Smooth muscle cell (in vitro differentiated cells): ENCODE measurements at regions not wholly inside any gene's neighbourhood (a gene's known extent, or its start where the extent isn't known, plus 50 kb on each side); places are given as distances from the start of the nearest gene placed in this dataset.

ENCODE experiments used
- DNase-seq: peaks from one replicate; lab custom pipeline; 2025; ENCODE audit not compliant: unreplicated experiment; lab: John Stamatoyannopoulos, UW
- H2AFZ ChIP-seq: fragments of 200-600 bp; sonication (generic); 2 replicates; pipeline ENCODE4 v1.6.0; 2016; ENCODE audit warnings: antibody characterized with exemption, low read depth, mild to moderate bottlenecking
- H3F3A ChIP-seq: fragments of 200-600 bp; sonication (generic); 2 replicates; pipeline ENCODE4 v1.6.0; 2017; ENCODE audit warnings: antibody characterized with exemption, low read depth
- H3K27ac ChIP-seq: fragments of 200-600 bp; sonication (generic); 2 replicates; pipeline ENCODE4 v1.5.1; 2016; ENCODE audit warnings: low read depth, mild to moderate bottlenecking
- H3K27me3 ChIP-seq: fragments of 200-600 bp; sonication (generic); 2 replicates; pipeline ENCODE4 v1.6.1; 2016; ENCODE audit warnings: low read depth, mild to moderate bottlenecking
- H3K36me3 ChIP-seq: fragments of 200-600 bp; sonication (generic); 2 replicates; pipeline ENCODE4 v1.5.1; 2016; ENCODE audit warnings: low read depth
- H3K4me1 ChIP-seq: fragments of 200-600 bp; sonication (generic); 2 replicates; pipeline ENCODE4 v1.5.1; 2016; ENCODE audit warnings: low read depth
- H3K4me2 ChIP-seq: fragments of 200-600 bp; sonication (generic); 2 replicates; pipeline ENCODE4 v1.6.0; 2016; ENCODE audit warnings: mild to moderate bottlenecking
- H3K4me3 ChIP-seq: fragments of 200-600 bp; sonication (generic); 2 replicates; pipeline ENCODE4 v1.5.1; 2016; ENCODE audit warnings: mild to moderate bottlenecking
- H3K79me2 ChIP-seq: fragments of 200-600 bp; sonication (generic); 2 replicates; pipeline ENCODE4 v1.6.0; 2016; ENCODE audit warnings: low read depth, mild to moderate bottlenecking
- H3K9ac ChIP-seq: fragments of 200-600 bp; sonication (generic); 2 replicates; pipeline ENCODE4 v1.6.0; 2016; ENCODE audit warnings: low read depth
- H3K9me3 ChIP-seq: fragments of 200-600 bp; sonication (generic); replicated peaks from 2 replicates; pipeline ENCODE4 v1.5.1; 2016; ENCODE audit warnings: low read depth
- H4K20me1 ChIP-seq: fragments of 200-600 bp; sonication (generic); 2 replicates; pipeline ENCODE4 v1.6.0; 2016; ENCODE audit warnings: low read depth
- CTCF ChIP-seq: fragments of 200-600 bp; sonication (generic); IDR thresholded peaks from 2 replicates; pipeline ENCODE4 v1.5.1; 2017; ENCODE audit warnings: borderline replicate concordance, mild to moderate bottlenecking, antibody characterized with exemption; ENCODE audit not compliant: insufficient read depth, poor library complexity, severe bottlenecking
- WGBS: methylation state at CpG from one replicate; pipeline ENCODE4 v1.1.7; 2016; ENCODE audit warnings: low lambda C conversion rate; 5-methylcytosine and 5-hydroxymethylcytosine counted together

- Histone ChIP-seq H3K79me2 (no peaks in the 10 kb centered on the region), H3F3A (no peaks in the 10 kb centered on the region), H3K36me3 (no peaks in the 10 kb centered on the region), H3K4me2 (no peak overlapping the region), H4K20me1 (no peaks in the 10 kb centered on the region), H3K4me3 (no peak overlapping the region), H3K4me1 (no peaks in the 10 kb centered on the region), H3K9ac (no peak overlapping the region), H3K27me3 (no peaks in the 10 kb centered on the region), H3K9me3 (peaks cover 6% of the 10 kb centered on the region), H2AFZ (no peak overlapping the region), H3K27ac (no peak overlapping the region)
- TF ChIP-seq CTCF: no peak
- 39% methylated on average over 1 of the region's 1 CpG for WGBS
- DNase-seq: no peak
Measured at GRCh38 chr1:238281418-238281817, 390.7 kb upstream of the ZP4 start.

GRCh38 chr1:238279694-238280380, 389.1 kb upstream of the ZP4 start:
- Histone ChIP-seq H3K27ac (no peak overlapping the region), H3K4me2 (no peak overlapping the region), H3K79me2 (no peaks in the 10 kb centered on the region), H3K36me3 (no peaks in the 10 kb centered on the region), H4K20me1 (no peaks in the 10 kb centered on the region), H3K4me3 (no peak overlapping the region), H3K27me3 (no peaks in the 10 kb centered on the region), H3K4me1 (no peaks in the 10 kb centered on the region), H2AFZ (no peak overlapping the region), H3F3A (no peaks in the 10 kb centered on the region), H3K9ac (no peak overlapping the region), H3K9me3 (peaks cover 6% of the 10 kb centered on the region)
- DNase-seq: no peak
- TF ChIP-seq CTCF: no peak
- 86% methylated on average over 3 of the region's 3 CpGs for WGBS

GRCh38 chr1:238272145-238272544, 381.4 kb upstream of the ZP4 start:
- Histone ChIP-seq H2AFZ (no peak overlapping the region), H3K36me3 (no peaks in the 10 kb centered on the region), H4K20me1 (no peaks in the 10 kb centered on the region), H3K9me3 (no peaks in the 10 kb centered on the region), H3K9ac (no peak overlapping the region), H3F3A (no peaks in the 10 kb centered on the region), H3K27ac (no peak overlapping the region), H3K79me2 (no peaks in the 10 kb centered on the region), H3K4me3 (no peak overlapping the region), H3K4me2 (no peak overlapping the region), H3K4me1 (no peaks in the 10 kb centered on the region), H3K27me3 (no peaks in the 10 kb centered on the region)
- DNase-seq: no peak
- WGBS: 92% methylated on average over 3 of the region's 3 CpGs
- no peak for TF ChIP-seq CTCF

- Histone ChIP-seq H3K27ac (no peak overlapping the region), H3K9me3 (no peaks in the 10 kb centered on the region), H3K4me3 (no peak overlapping the region), H3F3A (no peaks in the 10 kb centered on the region), H4K20me1 (no peaks in the 10 kb centered on the region), H3K9ac (no peak overlapping the region), H3K27me3 (no peaks in the 10 kb centered on the region), H3K79me2 (no peaks in the 10 kb centered on the region), H2AFZ (no peak overlapping the region), H3K36me3 (no peaks in the 10 kb centered on the region), H3K4me1 (no peaks in the 10 kb centered on the region), H3K4me2 (no peak overlapping the region)
- WGBS: 72% methylated on average over 1 of the region's 1 CpG
- DNase-seq: no peak
- TF ChIP-seq CTCF: no peak
Measured at GRCh38 chr1:238265866-238266265, 375.1 kb upstream of the ZP4 start.
